ENCODE measurements at regions not wholly inside any gene's neighbourhood (a gene's known extent, or its start where the extent isn't known, plus 50 kb on each side); places are given as distances from the start of the nearest gene placed in this dataset.
"Not testable (repeated sequence)": the region's sequence is repeated elsewhere in the genome, so short reads cannot be mapped to it uniquely, and the experiment has no call there.

GRCh38 chr2:75870651-75871137 is 160.0 kb upstream of the GCFC2 start:
- DNase-seq, result no peak

GRCh38 chr2:75870133-75870532 is 159.4 kb upstream of the GCFC2 start:
- no peak for DNase-seq

GRCh38 chr2:75865702-75866101 is 155.0 kb upstream of the GCFC2 start:
- DNase-seq, result no peak

- no peak for DNase-seq
Observed at GRCh38 chr2:75865083-75865482, 154.4 kb upstream of the GCFC2 start.

- DNase-seq, result no peak
Observed at GRCh38 chr2:75862547-75862946, 151.8 kb upstream of the GCFC2 start.

- DNase-seq, result no peak
Observed at GRCh38 chr2:75853436-75853835, 142.7 kb upstream of the GCFC2 start.

- DNase-seq, result no peak
Observed at GRCh38 chr2:75852639-75853038, 141.9 kb upstream of the GCFC2 start.

GRCh38 chr2:75846683-75847190 is 136.0 kb upstream of the GCFC2 start:
- no peak for DNase-seq

- DNase-seq, result no peak
Observed at GRCh38 chr2:75844651-75845050, 133.9 kb upstream of the GCFC2 start.

- not testable (repeated sequence) for DNase-seq
Observed at GRCh38 chr2:75834588-75834987, 123.9 kb upstream of the GCFC2 start.

- DNase-seq, result no peak
Observed at GRCh38 chr2:75833386-75833785, 122.7 kb upstream of the GCFC2 start.

GRCh38 chr2:75828826-75829225 is 118.1 kb upstream of the GCFC2 start:
- no peak for DNase-seq

- DNase-seq, result not testable (repeated sequence)
Observed at GRCh38 chr2:75823515-75823914, 112.8 kb upstream of the GCFC2 start.

GRCh38 chr2:75822336-75822735 is 111.6 kb upstream of the GCFC2 start:
- no peak for DNase-seq

- no peak for DNase-seq
Observed at GRCh38 chr2:75820693-75821092, 110.0 kb upstream of the GCFC2 start.

- no peak for DNase-seq
Observed at GRCh38 chr2:75810611-75811330, 100.1 kb upstream of the GCFC2 start.

GRCh38 chr2:75808793-75809535 is 98.2 kb upstream of the GCFC2 start:
- DNase-seq, result no peak

GRCh38 chr2:75807992-75808391 is 97.3 kb upstream of the GCFC2 start:
- no peak for DNase-seq

- no peak for DNase-seq
Observed at GRCh38 chr2:75801234-75801982, 90.7 kb upstream of the GCFC2 start.

- DNase-seq, result no peak
Observed at GRCh38 chr2:75800456-75800855, 89.7 kb upstream of the GCFC2 start.

- no peak for DNase-seq
Observed at GRCh38 chr2:75799859-75800258, 89.1 kb upstream of the GCFC2 start.

GRCh38 chr2:75798569-75798968 is 87.9 kb upstream of the GCFC2 start:
- DNase-seq, result no peak

- DNase-seq, result no peak
Observed at GRCh38 chr2:75792996-75793395, 82.3 kb upstream of the GCFC2 start.
